ENCODE measurements at regions not wholly inside any gene's neighbourhood (a gene's known extent, or its start where the extent isn't known, plus 50 kb on each side); places are given as distances from the start of the nearest gene placed in this dataset.

DNA sequence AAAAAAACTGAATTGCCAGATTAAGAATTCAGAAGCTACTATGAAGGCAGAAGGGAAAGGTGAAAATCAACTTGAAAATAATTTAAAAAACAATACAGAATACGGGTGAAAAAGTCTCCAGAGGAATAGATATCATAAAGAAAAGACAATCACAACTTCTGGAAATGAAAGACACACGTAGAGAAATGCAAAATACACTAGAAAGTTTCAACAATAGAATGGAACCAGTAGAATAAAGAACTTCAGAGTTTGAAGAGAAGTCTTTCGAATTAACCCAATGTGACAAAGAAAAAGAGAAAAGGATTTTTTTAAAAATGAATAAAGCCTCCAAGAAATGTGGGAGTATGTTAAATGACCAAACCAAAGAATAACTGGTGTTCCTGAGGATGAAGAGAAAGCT lies 263.8 kb upstream of the FAT3 start:
- TF ChIP-seq GABPA (IDR thresholded peaks at IDR 0.05; ENCODE audit: low read depth) = no peak
- TF ChIP-seq, protein P1, sequence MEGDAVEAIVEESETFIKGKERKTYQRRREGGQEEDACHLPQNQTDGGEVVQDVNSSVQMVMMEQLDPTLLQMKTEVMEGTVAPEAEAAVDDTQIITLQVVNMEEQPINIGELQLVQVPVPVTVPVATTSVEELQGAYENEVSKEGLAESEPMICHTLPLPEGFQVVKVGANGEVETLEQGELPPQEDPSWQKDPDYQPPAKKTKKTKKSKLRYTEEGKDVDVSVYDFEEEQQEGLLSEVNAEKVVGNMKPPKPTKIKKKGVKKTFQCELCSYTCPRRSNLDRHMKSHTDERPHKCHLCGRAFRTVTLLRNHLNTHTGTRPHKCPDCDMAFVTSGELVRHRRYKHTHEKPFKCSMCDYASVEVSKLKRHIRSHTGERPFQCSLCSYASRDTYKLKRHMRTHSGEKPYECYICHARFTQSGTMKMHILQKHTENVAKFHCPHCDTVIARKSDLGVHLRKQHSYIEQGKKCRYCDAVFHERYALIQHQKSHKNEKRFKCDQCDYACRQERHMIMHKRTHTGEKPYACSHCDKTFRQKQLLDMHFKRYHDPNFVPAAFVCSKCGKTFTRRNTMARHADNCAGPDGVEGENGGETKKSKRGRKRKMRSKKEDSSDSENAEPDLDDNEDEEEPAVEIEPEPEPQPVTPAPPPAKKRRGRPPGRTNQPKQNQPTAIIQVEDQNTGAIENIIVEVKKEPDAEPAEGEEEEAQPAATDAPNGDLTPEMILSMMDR (IDR thresholded peaks at IDR 0.05; ENCODE audit: insufficient read depth, low read length) = no peak
- TF ChIP-seq, protein P2, sequence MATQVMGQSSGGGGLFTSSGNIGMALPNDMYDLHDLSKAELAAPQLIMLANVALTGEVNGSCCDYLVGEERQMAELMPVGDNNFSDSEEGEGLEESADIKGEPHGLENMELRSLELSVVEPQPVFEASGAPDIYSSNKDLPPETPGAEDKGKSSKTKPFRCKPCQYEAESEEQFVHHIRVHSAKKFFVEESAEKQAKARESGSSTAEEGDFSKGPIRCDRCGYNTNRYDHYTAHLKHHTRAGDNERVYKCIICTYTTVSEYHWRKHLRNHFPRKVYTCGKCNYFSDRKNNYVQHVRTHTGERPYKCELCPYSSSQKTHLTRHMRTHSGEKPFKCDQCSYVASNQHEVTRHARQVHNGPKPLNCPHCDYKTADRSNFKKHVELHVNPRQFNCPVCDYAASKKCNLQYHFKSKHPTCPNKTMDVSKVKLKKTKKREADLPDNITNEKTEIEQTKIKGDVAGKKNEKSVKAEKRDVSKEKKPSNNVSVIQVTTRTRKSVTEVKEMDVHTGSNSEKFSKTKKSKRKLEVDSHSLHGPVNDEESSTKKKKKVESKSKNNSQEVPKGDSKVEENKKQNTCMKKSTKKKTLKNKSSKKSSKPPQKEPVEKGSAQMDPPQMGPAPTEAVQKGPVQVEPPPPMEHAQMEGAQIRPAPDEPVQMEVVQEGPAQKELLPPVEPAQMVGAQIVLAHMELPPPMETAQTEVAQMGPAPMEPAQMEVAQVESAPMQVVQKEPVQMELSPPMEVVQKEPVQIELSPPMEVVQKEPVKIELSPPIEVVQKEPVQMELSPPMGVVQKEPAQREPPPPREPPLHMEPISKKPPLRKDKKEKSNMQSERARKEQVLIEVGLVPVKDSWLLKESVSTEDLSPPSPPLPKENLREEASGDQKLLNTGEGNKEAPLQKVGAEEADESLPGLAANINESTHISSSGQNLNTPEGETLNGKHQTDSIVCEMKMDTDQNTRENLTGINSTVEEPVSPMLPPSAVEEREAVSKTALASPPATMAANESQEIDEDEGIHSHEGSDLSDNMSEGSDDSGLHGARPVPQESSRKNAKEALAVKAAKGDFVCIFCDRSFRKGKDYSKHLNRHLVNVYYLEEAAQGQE (IDR thresholded peaks at IDR 0.05; ENCODE audit: insufficient replicate concordance, low read depth) = no peak
- TF ChIP-seq POLR2AphosphoS5 (IDR thresholded peaks at IDR 0.05; ENCODE audit: low read depth) = no peak
- no peak for TF ChIP-seq SPI1 (IDR thresholded peaks at IDR 0.05; ENCODE audit: borderline replicate concordance, low read depth)
